ENCODE measurements at regions not wholly inside any gene's neighbourhood (a gene's known extent, or its start where the extent isn't known, plus 50 kb on each side); places are given as distances from the start of the nearest gene placed in this dataset.

GRCh38 chr1:195376190-195376589, 1232.0 kb downstream of the KCNT2 start:
- TF ChIP-seq POLR2AphosphoS5 (IDR thresholded peaks at IDR 0.05; ENCODE audit: low read depth, low read length) (no peak), POLR2A (IDR thresholded peaks at IDR 0.05; ENCODE audit: low read depth, low read length) (no peak), TAF1 (IDR thresholded peaks at IDR 0.05; ENCODE audit: low read depth, low read length) (no peak), PAX5 (IDR thresholded peaks at IDR 0.05; ENCODE audit: insufficient read depth, low read length, severe bottlenecking) (no peak), SPI1 (IDR thresholded peaks at IDR 0.05; ENCODE audit: low read depth, low read length) (no peak), POU2F2 (IDR thresholded peaks at IDR 0.05; ENCODE audit: low read depth, low read length) (no peak)
